CD4-positive, alpha-beta T cell (primary cell): ENCODE measurements at regions not wholly inside any gene's neighbourhood (a gene's known extent, or its start where the extent isn't known, plus 50 kb on each side); places are given as distances from the start of the nearest gene placed in this dataset.
"Not testable (repeated sequence)": the region's sequence is repeated elsewhere in the genome, so short reads cannot be mapped to it uniquely, and the experiment has no call there.

Experiments used
- ATAC-seq: fragments of 200-7000 bp; cut with Tn5 transposase; one replicate; pipeline ENCODE4 v1.10.0; 2022; ENCODE audit warnings: mild to moderate bottlenecking; ENCODE audit not compliant: poor library complexity
- CTCF ChIA-PET: fragments of 350-600 bp; sonication (Branson Sonifier 250); formaldehyde crosslinking; loops from one replicate; lab custom pipeline; 2021; ENCODE audit warnings: antibody characterized with exemption, inconsistent platforms; lab: Charles Lee
- POLR2A ChIA-PET: fragments of 350-600 bp; sonication (Branson Sonifier 250); formaldehyde crosslinking; loops from one replicate; lab custom pipeline; 2021; ENCODE audit warnings: antibody characterized with exemption, inconsistent platforms; lab: Charles Lee
- DNase-seq, 14 experiments: peaks; one replicate each; pipeline ENCODE4 v3.0.0-alpha.2; 2013 to 2020; ENCODE audit warnings: mixed read lengths in 2 of 14
- H3K27ac ChIP-seq, 2 donors: one replicate each; pipeline versions ENCODE4 v1.5.1 to v1.7.0; 2013; ENCODE audit warnings: low read length in 2 of 2, low read depth in 1 of 2, mild to moderate bottlenecking in 1 of 2
- H3K27me3 ChIP-seq, 2 experiments: 1 replicate in 1 of 2; 2 replicates in 1 of 2; pipeline versions ENCODE4 v1.6.1 to v1.7.0; 2013; ENCODE audit warnings: low read length in 2 of 2, control low read depth in 1 of 2, mild to moderate bottlenecking in 1 of 2, moderate library complexity in 1 of 2; ENCODE audit not compliant: insufficient read depth in 2 of 2, control insufficient read depth in 1 of 2
- H3K36me3 ChIP-seq: one replicate; pipeline ENCODE4 v1.6.1; 2013; ENCODE audit warnings: low read length, control low read depth; ENCODE audit not compliant: insufficient read depth
- H3K4me1 ChIP-seq: one replicate; pipeline ENCODE4 v1.6.1; 2013; ENCODE audit warnings: low read length, control low read depth; ENCODE audit not compliant: insufficient read depth
- H3K4me3 ChIP-seq: one replicate; pipeline ENCODE4 v1.5.1; 2013; ENCODE audit warnings: mild to moderate bottlenecking, low read length, moderate library complexity
- H3K9me3 ChIP-seq, 2 experiments: 1 replicate in 1 of 2; 2 replicates in 1 of 2; pipeline versions ENCODE4 v1.6.1 to v1.7.0; 2013; ENCODE audit warnings: low read length in 2 of 2, mild to moderate bottlenecking in 2 of 2, control low read depth in 1 of 2, moderate library complexity in 1 of 2; ENCODE audit not compliant: control insufficient read depth in 1 of 2, insufficient read depth in 1 of 2
- H3K27ac Mint-ChIP-seq: one replicate; pipeline ENCODE4 v1.8.0; 2020; ENCODE audit warnings: mixed read lengths
- H3K27me3 Mint-ChIP-seq: one replicate; pipeline ENCODE4 v1.8.0; 2021; ENCODE audit warnings: mixed read lengths
- H3K36me3 Mint-ChIP-seq: one replicate; pipeline ENCODE4 v1.8.0; 2021; ENCODE audit warnings: low read depth, mixed read lengths
- H3K4me1 Mint-ChIP-seq: one replicate; pipeline ENCODE4 v1.8.0; 2021; ENCODE audit warnings: low read depth, mixed read lengths
- H3K4me3 Mint-ChIP-seq: one replicate; pipeline ENCODE4 v1.8.0; 2020; ENCODE audit warnings: mild to moderate bottlenecking, mixed read lengths
- H3K9me3 Mint-ChIP-seq: one replicate; pipeline ENCODE4 v1.8.0; 2020; ENCODE audit warnings: mixed read lengths
- CTCF ChIP-seq: fragments of 200-600 bp; IDR thresholded peaks from one replicate; pipeline ENCODE4 v1.8.0; 2022; ENCODE audit warnings: antibody characterized with exemption, mild to moderate bottlenecking
- intact Hi-C, 2 experiments: fragments of 100-400 bp; cut with DNase I in 1 of 2; cut with micrococcal nuclease in 1 of 2; formaldehyde crosslinking; loops; one replicate each; pipeline versions ENCODE4 v1.15.1 to v1.9.0; 2023 to 2025; cut with DNase I, micrococcal nuclease

- H3K4me1 ChIP-seq: no peaks in the 10 kb centered on the region
- no peaks in the 10 kb centered on the region for H3K36me3 ChIP-seq
- no peak overlapping the region for H3K27ac Mint-ChIP-seq
- no peak overlapping the region for H3K4me3 Mint-ChIP-seq
- POLR2A ChIA-PET: no interaction called here
- ATAC-seq (no peak), DNase-seq (no peak)
- no peak for TF ChIP-seq CTCF
- no peak overlapping the region for H3K27ac ChIP-seq
- peaks cover 0 to 3% of the 10 kb centered on the region in 2 experiments for H3K27me3 ChIP-seq
- CTCF ChIA-PET: no interaction called here
- peaks cover 5% of the 10 kb centered on the region for H3K9me3 Mint-ChIP-seq
- intact Hi-C loops: no loop called here
- no peaks in the 10 kb centered on the region for H3K36me3 Mint-ChIP-seq
- H3K4me3 ChIP-seq: no peak overlapping the region
- H3K4me1 Mint-ChIP-seq: no peaks in the 10 kb centered on the region
- no peaks in the 10 kb centered on the region for H3K9me3 ChIP-seq
- H3K27me3 Mint-ChIP-seq: peaks cover 32% of the 10 kb centered on the region
These were observed 325.3 kb downstream of the LNPK start for GRCh38 chr2:175676813-175677212.

GRCh38 chr2:175668804-175669203 is 333.3 kb downstream of the LNPK start:
- peaks cover 59% of the 10 kb centered on the region for H3K27me3 Mint-ChIP-seq
- H3K9me3 ChIP-seq, H3K4me3 ChIP-seq, H3K4me1 ChIP-seq, DNase-seq, H3K36me3 Mint-ChIP-seq, H3K27me3 ChIP-seq, H3K27ac Mint-ChIP-seq, CTCF ChIA-PET, H3K27ac ChIP-seq, POLR2A ChIA-PET, H3K4me1 Mint-ChIP-seq, H3K9me3 Mint-ChIP-seq, H3K36me3 ChIP-seq, ATAC-seq, intact Hi-C loops, H3K4me3 Mint-ChIP-seq: not testable (repeated sequence)

- no peaks in the 10 kb centered on the region for H3K4me1 ChIP-seq
- DNase-seq (no peak), ATAC-seq (no peak)
- peaks cover 24% of the 10 kb centered on the region for H3K27me3 Mint-ChIP-seq
- no peaks in the 10 kb centered on the region for H3K27me3 ChIP-seq
- TF ChIP-seq CTCF: no peak
- POLR2A ChIA-PET: no interaction called here
- H3K36me3 Mint-ChIP-seq: no peaks in the 10 kb centered on the region
- H3K27ac ChIP-seq: no peak overlapping the region
- no peak overlapping the region for H3K4me3 Mint-ChIP-seq
- H3K9me3 ChIP-seq: no peaks in the 10 kb centered on the region
- CTCF ChIA-PET: no interaction called here
- no peak overlapping the region for H3K27ac Mint-ChIP-seq
- no peaks in the 10 kb centered on the region for H3K4me1 Mint-ChIP-seq
- no peaks in the 10 kb centered on the region for H3K9me3 Mint-ChIP-seq
- H3K4me3 ChIP-seq: no peak overlapping the region
- H3K36me3 ChIP-seq: no peaks in the 10 kb centered on the region
- intact Hi-C loops: no loop called here
These were observed 339.7 kb downstream of the LNPK start for GRCh38 chr2:175662335-175662734.

- H3K36me3 Mint-ChIP-seq: no peaks in the 10 kb centered on the region
- CTCF ChIA-PET: no interaction called here
- H3K9me3 Mint-ChIP-seq: peaks cover 4% of the 10 kb centered on the region
- POLR2A ChIA-PET: no interaction called here
- H3K9me3 ChIP-seq: peaks cover 3 to 11% of the 10 kb centered on the region in 2 experiments
- no peak overlapping the region for H3K27ac ChIP-seq
- ATAC-seq (no peak), DNase-seq (no peak)
- H3K27me3 ChIP-seq: peaks cover 0 to 4% of the 10 kb centered on the region in 2 experiments
- no peaks in the 10 kb centered on the region for H3K4me1 ChIP-seq
- no peak for TF ChIP-seq CTCF
- no peak overlapping the region for H3K4me3 ChIP-seq
- H3K4me1 Mint-ChIP-seq: no peaks in the 10 kb centered on the region
- H3K27me3 Mint-ChIP-seq: peaks cover 12% of the 10 kb centered on the region
- no peaks in the 10 kb centered on the region for H3K36me3 ChIP-seq
- no peak overlapping the region for H3K27ac Mint-ChIP-seq
- intact Hi-C loops: no loop called here
- H3K4me3 Mint-ChIP-seq: no peak overlapping the region
These were observed 353.4 kb downstream of the LNPK start for GRCh38 chr2:175648577-175649063.
